Midbrain (tissue), 1 donor: ENCODE measurements at regions not wholly inside any gene's neighbourhood (a gene's known extent, or its start where the extent isn't known, plus 50 kb on each side); places are given as distances from the start of the nearest gene placed in this dataset.
A peak's percentile ranks its signal among the peaks of the same experiment; 100 is the strongest.

Source experiments
- DNase-seq: peaks from one replicate; lab custom pipeline; 2025; lab: John Stamatoyannopoulos, UW

GRCh38 chr11:116505298-116506262 lies 267.2 kb downstream of the BUD13 start:
- DNase-seq = no peak

DNA sequence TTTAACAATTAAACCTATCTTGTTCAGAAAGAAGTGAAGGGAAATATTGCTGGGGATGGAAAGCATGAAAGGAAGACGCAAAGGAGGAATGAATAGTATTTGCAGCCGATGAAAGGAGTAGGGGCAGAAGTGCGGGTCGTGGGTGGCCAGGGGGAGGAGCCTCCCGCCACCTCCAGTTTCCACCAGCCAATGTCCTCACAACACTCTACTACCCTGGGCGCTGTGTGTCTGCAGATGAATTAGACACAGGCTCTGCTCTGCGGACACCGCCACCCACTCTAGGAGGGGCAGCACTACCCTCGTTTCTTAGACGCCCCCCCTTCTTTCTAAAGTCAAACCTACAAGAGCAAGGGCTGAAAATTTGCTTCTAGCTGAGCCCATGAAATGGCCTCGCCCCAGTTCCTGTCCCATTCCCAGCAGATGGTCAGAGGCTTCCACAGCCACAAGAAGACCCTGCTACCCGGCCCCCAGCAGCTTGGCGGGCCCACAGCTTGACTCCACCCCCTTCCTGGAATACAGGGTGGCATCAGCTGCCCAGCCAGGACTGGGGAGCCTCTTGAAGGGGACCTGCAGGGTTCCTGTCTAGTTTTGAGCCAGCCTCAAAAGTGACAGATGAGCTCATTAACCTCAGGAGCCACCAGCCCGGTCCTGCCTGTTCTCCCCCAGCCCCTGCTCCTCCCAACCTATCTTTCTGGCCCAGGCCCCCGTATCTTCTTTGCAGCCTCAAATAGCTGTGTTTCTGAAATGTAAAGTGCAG lies 268.1 kb downstream of the BUD13 start:
- DNase-seq = no peak

DNA sequence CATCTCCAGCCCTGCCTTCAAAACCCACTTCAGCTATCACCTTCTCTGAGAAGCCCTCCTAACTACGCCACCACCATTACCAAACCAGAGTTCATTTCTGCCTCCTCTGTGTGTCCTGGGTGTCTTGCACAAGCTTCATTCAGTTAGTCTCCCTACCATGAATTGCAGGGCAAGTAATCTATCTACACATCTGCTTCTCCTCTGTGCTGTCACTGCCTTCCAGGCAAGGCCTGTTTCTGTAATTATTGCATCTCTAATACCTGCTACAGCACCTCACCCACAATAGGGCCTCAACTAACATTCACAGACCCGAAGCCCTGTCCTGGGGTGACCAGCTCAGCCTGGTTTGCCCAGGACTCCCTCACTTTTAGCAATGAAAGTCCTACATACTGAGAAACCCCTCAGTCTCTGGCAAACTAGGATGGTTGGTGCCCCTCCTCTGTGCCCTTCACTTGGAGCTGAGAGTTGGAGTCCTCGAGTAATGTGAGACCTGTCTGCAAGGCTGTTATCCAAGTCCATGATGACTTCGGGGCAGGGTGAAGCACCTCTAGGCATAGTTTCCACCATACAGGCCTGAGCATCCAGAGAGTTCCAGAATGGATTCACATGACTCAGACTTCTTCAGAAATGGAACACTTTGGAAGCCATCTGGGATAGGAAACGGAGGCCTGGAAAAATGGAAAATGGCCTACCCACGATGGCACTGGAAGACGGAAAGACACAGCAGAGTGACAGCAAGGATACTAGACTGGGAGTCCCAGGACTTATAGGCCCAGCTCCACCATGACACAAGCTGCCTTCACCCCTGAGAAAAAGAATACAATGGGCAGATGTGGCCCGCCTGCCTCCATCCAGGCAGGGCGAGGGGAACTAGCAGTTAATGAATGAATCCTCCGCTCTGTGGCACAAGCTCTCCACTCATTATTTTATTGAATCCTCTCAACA lies 269.3 kb downstream of the BUD13 start:
- no peak for DNase-seq

- peak; percentile 57 for DNase-seq
Observed at GRCh38 chr11:116502641-116503061, 270.1 kb downstream of the BUD13 start.

GRCh38 chr11:116501728-116502127 lies 271.1 kb downstream of the BUD13 start:
- DNase-seq = no peak

GRCh38 chr11:116500947-116501602 lies 271.7 kb downstream of the BUD13 start:
- no peak for DNase-seq

DNA sequence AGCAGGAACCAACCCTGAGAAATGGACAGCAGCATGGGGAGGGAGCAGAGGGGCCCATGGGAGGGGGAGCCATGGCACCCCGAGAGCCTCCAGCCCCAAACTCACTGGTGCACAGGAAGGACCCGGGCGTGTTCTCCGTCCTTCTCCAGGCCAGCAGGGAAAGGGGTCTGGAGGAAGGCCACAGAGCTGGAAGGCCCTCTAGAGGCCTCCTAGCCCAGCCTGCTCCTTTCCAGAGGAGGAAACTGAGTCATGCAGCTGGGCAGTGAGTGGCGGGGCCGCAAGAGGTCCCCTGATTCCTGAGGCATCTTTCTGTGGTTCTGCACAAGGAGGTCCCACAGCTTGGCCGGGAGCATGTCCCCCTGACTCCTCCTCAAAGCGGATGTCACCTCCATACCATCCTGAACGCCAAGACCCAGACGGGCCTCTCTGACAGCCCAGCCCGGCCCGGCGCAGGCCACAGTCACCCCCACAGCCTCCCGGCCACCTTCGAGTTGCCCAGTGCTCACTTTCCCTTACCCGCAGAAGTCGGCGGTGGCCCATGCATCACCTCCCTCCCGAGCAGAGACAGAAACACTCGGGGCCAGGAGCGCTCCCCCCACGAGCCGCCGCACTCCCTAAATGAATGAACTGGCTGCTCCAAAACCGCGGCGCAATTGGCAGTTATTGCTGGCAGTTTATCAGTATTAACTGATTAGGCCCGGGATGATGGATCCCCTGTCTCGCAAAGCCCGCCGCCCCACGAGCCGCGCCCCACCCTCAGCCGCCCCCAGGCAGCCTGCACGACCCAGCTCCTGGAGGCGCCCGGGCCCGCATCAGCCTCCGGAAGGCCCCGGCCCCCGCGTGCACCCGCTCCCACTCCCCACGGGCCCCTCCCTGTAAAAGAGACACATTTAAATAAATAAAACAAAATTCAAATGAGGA lies 272.5 kb downstream of the BUD13 start:
- no peak for DNase-seq

DNA sequence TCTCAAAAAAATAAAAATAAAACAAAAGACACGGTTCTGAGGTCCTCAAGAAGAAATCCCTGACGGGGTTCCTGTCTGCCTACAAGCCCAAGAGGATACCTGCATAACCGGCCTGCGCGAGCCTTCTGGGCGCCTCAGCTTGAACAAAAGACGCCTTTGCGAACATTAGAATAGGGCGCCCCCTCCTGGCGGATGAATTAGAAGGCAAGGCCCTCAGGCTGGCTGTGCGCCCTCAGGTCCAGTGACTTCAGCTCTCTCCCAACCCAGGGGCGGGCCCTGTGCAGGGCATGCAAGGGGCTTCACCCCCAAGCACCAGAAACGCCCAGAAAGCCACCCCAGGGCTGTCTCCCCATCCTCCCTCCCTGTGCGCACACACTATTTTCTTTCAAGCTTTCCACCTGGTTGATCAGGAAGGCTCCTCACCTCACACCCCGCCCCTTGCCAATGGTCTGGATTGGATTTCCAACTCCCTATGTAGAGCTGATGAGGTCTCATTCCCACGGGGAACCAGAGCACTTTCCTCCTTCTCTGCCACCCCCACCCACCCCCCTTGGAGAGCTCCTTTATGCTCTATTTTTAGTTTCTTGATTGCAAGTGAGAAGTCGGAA lies 273.3 kb downstream of the BUD13 start:
- DNase-seq = peak; percentile 41

- DNase-seq = no peak
Observed at GRCh38 chr11:116498161-116498560, 274.6 kb downstream of the BUD13 start.

DNA sequence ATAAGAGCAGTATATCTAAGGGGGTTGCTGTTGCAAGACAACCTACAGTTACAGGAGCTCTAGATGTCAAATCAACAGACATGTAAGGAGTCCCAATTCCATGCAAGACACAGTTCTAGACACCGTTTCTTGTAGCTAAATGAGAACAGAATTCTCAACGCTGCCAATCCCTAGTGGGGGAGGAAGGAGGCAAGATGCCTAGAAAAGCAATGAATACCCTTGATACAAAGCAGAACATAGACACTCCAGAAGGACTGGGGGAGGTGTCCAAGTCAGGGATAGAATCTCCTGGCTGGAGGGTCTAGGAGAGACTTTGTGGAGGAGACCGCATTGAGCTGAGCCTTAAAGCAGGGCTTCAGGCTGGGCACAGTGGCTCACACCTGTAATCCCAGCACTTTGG lies 280.2 kb downstream of the BUD13 start:
- DNase-seq = peak; percentile 11

- no peak for DNase-seq
Observed at GRCh38 chr11:116488836-116489389, 283.9 kb downstream of the BUD13 start.

- DNase-seq = no peak
Observed at GRCh38 chr11:116485425-116485824, 287.4 kb downstream of the BUD13 start.

DNA sequence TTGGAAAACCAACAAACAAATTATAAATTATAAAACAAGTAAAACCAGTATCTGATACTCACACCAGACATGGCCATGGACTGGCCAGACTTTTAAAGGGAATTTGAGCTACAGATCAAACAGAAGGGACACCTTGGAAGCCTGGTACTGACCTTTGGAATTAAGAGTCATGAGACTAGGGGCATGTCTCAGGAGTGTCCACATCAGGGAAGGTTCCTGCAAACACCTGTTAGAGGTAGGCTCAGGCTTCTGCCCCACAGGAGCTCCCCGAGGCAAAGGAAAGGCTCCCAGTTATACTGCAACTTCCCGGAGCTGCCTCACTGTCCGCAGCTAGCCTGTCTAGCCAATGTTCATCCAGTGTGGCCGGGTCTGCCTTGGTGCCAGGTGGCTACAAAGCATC lies 290.1 kb downstream of the BUD13 start:
- no peak for DNase-seq

GRCh38 chr11:116481126-116481675 lies 291.6 kb downstream of the BUD13 start:
- no peak for DNase-seq

- no peak for DNase-seq
Observed at GRCh38 chr11:116478669-116479668, 293.8 kb downstream of the BUD13 start.

GRCh38 chr11:116478205-116478604 lies 294.6 kb downstream of the BUD13 start:
- DNase-seq = no peak

- DNase-seq = no peak
Observed at GRCh38 chr11:116473790-116474346, 298.9 kb downstream of the BUD13 start.
